ENCODE measurements at regions not wholly inside any gene's neighbourhood (a gene's known extent, or its start where the extent isn't known, plus 50 kb on each side); places are given as distances from the start of the nearest gene placed in this dataset.

GRCh38 chr16:25575363-25575762 is 116.4 kb upstream of the HS3ST4 start:
- WGBS (ENCODE audit: insufficient coverage): no CpG with 5 or more reads among the region's 5 CpGs

DNA sequence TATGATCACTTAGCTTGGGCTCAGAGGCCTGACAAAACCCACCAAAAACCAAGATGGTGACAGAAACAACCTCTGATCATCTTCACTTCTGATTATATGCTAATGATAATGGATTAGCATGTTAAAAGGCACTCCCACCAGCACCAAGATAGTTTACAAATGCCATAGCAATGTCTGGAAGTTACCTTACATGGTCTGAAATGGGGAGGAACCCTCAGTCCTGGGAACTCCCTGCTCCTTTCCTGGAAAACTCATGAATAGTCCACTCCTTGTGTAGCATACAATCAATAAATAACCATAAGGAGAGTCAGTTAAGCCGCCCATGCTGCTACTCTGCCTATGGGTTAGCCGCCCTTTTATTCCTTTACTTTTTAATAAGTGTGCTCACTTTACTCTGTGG is 120.0 kb upstream of the HS3ST4 start:
- no peaks in the 10 kb centered on the region for H4K20me1 ChIP-seq (ENCODE audit: control insufficient read depth, insufficient read depth, low read length, poor library complexity, severe bottlenecking)
- no peak overlapping the region for H3K4me2 ChIP-seq (replicated peaks; ENCODE audit: low read depth, low read length, poor library complexity, severe bottlenecking)
- Mint-ChIP-seq H3K27me3 (no peaks in the 10 kb centered on the region), H3K9me3 (ENCODE audit: insufficient read depth) (no peaks in the 10 kb centered on the region), H3K4me3 (no peak overlapping the region), H3K27ac (no peak overlapping the region), H3K4me1 (no peaks in the 10 kb centered on the region)
- H3K79me2 ChIP-seq (ENCODE audit: control insufficient read depth, insufficient read depth, low read length): no peaks in the 10 kb centered on the region
- no peak for TF ChIP-seq EZH2 (IDR thresholded peaks at IDR 0.05; ENCODE audit: borderline replicate concordance, insufficient read depth, low read depth, low read length, poor library complexity, severe bottlenecking)
- TF ChIP-seq, protein P1, sequence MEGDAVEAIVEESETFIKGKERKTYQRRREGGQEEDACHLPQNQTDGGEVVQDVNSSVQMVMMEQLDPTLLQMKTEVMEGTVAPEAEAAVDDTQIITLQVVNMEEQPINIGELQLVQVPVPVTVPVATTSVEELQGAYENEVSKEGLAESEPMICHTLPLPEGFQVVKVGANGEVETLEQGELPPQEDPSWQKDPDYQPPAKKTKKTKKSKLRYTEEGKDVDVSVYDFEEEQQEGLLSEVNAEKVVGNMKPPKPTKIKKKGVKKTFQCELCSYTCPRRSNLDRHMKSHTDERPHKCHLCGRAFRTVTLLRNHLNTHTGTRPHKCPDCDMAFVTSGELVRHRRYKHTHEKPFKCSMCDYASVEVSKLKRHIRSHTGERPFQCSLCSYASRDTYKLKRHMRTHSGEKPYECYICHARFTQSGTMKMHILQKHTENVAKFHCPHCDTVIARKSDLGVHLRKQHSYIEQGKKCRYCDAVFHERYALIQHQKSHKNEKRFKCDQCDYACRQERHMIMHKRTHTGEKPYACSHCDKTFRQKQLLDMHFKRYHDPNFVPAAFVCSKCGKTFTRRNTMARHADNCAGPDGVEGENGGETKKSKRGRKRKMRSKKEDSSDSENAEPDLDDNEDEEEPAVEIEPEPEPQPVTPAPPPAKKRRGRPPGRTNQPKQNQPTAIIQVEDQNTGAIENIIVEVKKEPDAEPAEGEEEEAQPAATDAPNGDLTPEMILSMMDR (IDR thresholded peaks at IDR 0.05): no peak
- H3K4me1 ChIP-seq (ENCODE audit: control insufficient read depth in 2 of 2, insufficient read depth in 2 of 2, low read length in 2 of 2): no peaks in the 10 kb centered on the region
- H3K27me3 ChIP-seq (replicated peaks in 1 of 4; ENCODE audit: control extremely low read depth in 1 of 4, control insufficient read depth in 3 of 4, insufficient read depth in 4 of 4, low read length in 3 of 4): no peaks in the 10 kb centered on the region
- H3K4me3 ChIP-seq (ENCODE audit: control extremely low read depth in 1 of 5, extremely low read depth in 1 of 5, insufficient read depth in 1 of 5, low read depth in 2 of 5, low read length in 4 of 5): no peak overlapping the region
- CTCF ChIA-PET: no interaction called here
- H2AFZ ChIP-seq (ENCODE audit: insufficient read depth, low read depth, low read length, poor library complexity, severe bottlenecking): no peak overlapping the region
- POLR2A ChIA-PET: no interaction called here
- intact Hi-C loops (cut with micrococcal nuclease): no loop called here
- DNase-seq (no peak), ATAC-seq (ENCODE audit: low read depth) (no peak)
- 83% methylated on average over 1 of the region's 2 CpGs for WGBS (ENCODE audit: insufficient coverage)
- H3K27ac ChIP-seq (ENCODE audit: low read length in 2 of 2): no peak overlapping the region
- H3K9ac ChIP-seq (ENCODE audit: low read length): no peak overlapping the region
- H3K36me3 ChIP-seq (replicated peaks in 1 of 2; ENCODE audit: control extremely low read depth in 1 of 2, control insufficient read depth in 1 of 2, extremely low read depth in 1 of 2, insufficient read depth in 2 of 2, low read length in 1 of 2): no peaks in the 10 kb centered on the region
- peaks cover 0 to 3% (median 0%) of the 10 kb centered on the region in 3 donors for H3K9me3 ChIP-seq (ENCODE audit: control extremely low read depth in 1 of 3, control insufficient read depth in 2 of 3, insufficient read depth in 1 of 3, low read length in 2 of 3)

More at GRCh38 chr16:25575363-25575762, 116.4 kb upstream of the HS3ST4 start:
- Histone ChIP-seq H3K27ac (ENCODE audit: low read length in 2 of 2) (no peak overlapping the region), H3K9me3 (ENCODE audit: control extremely low read depth in 1 of 3, control insufficient read depth in 2 of 3, insufficient read depth in 1 of 3, low read length in 2 of 3) (peaks cover 0 to 3% (median 0%) of the 10 kb centered on the region in 3 donors), H3K4me2 (replicated peaks; ENCODE audit: low read depth, low read length, poor library complexity, severe bottlenecking) (no peak overlapping the region), H3K79me2 (ENCODE audit: control insufficient read depth, insufficient read depth, low read length) (no peaks in the 10 kb centered on the region), H3K36me3 (replicated peaks in 1 of 2; ENCODE audit: control extremely low read depth in 1 of 2, control insufficient read depth in 1 of 2, extremely low read depth in 1 of 2, insufficient read depth in 2 of 2, low read length in 1 of 2) (no peaks in the 10 kb centered on the region), H3K4me3 (ENCODE audit: control extremely low read depth in 1 of 5, extremely low read depth in 1 of 5, insufficient read depth in 1 of 5, low read depth in 2 of 5, low read length in 4 of 5) (no peak overlapping the region), H2AFZ (ENCODE audit: insufficient read depth, low read depth, low read length, poor library complexity, severe bottlenecking) (no peak overlapping the region), H4K20me1 (ENCODE audit: control insufficient read depth, insufficient read depth, low read length, poor library complexity, severe bottlenecking) (no peaks in the 10 kb centered on the region), H3K4me1 (ENCODE audit: control insufficient read depth in 2 of 2, insufficient read depth in 2 of 2, low read length in 2 of 2) (no peaks in the 10 kb centered on the region), H3K27me3 (replicated peaks in 1 of 4; ENCODE audit: control extremely low read depth in 1 of 4, control insufficient read depth in 3 of 4, insufficient read depth in 4 of 4, low read length in 3 of 4) (no peaks in the 10 kb centered on the region), H3K9ac (ENCODE audit: low read length) (no peak overlapping the region)
- DNase-seq (no peak), ATAC-seq (ENCODE audit: low read depth) (no peak)
- ChIA-PET CTCF (no interaction called here), POLR2A (no interaction called here)
- Mint-ChIP-seq H3K27ac (no peak overlapping the region), H3K4me1 (no peaks in the 10 kb centered on the region), H3K27me3 (no peaks in the 10 kb centered on the region), H3K9me3 (ENCODE audit: insufficient read depth) (no peaks in the 10 kb centered on the region), H3K4me3 (no peak overlapping the region)
- intact Hi-C loops (cut with micrococcal nuclease): no loop called here
- TF ChIP-seq, protein P1 (IDR thresholded peaks at IDR 0.05): no peak
- no peak for TF ChIP-seq EZH2 (IDR thresholded peaks at IDR 0.05; ENCODE audit: borderline replicate concordance, insufficient read depth, low read depth, low read length, poor library complexity, severe bottlenecking)
